ENCODE measurements at regions not wholly inside any gene's neighbourhood (a gene's known extent, or its start where the extent isn't known, plus 50 kb on each side); places are given as distances from the start of the nearest gene placed in this dataset.
A peak's percentile ranks its signal among the peaks of the same experiment; 100 is the strongest.
"Not testable (repeated sequence)": the region's sequence is repeated elsewhere in the genome, so short reads cannot be mapped to it uniquely, and the experiment has no call there.

- no peak for DNase-seq (ENCODE audit: low read depth in 1 of 2, low spot score in 1 of 2)
- no peak for TF ChIP-seq JUND (IDR thresholded peaks at IDR 0.05; ENCODE audit: low read depth)
- in situ Hi-C loops (cut with HindIII; ENCODE audit: low pct_unique_long_range_greater_than_20kb, low sequenced_read_pairs) = no loop called here
These were observed 74.1 kb upstream of the CHD2 start for GRCh38 chr15:92825985-92826384.

DNA sequence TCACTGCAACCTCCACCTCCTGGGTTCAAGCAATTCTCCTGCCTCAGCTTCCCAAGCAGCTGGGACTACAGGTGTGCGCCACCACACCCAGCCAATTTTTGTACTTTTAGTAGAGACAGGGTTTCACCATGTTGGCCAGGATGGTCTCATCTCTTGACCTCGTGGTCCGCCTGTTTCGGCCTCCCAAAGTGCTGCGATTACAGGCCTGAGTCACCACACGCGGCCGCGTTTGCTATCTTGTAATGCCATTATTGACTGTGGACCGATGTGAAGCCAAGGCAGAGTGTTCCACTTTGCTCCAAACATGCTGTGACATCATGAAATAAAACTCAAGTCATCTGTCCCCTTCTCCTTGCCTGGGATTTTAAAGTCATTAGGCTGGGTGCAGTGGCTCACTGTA lies 72.1 kb upstream of the CHD2 start:
- DNase-seq (ENCODE audit: low read depth in 1 of 2, low spot score in 1 of 2); in situ Hi-C loops (cut with HindIII; ENCODE audit: low pct_unique_long_range_greater_than_20kb, low sequenced_read_pairs): not testable (repeated sequence)

DNA sequence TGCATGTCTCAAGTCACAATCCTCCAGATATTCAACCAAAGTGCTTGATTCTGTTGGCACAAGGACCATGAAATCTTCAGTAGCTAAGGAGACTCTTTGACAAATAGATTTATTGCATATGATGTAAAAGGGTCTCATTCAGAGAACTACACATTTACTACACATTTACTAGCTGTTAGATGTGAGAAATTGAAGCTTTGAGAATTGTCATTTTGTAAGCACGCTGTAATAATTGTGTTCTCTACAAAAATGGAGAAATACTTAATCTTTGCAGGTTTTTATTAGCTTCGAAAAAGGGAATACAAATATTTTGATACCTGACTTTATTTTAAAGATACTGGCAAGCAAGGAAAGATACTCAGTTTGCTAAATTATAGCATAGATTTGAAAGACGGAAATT lies 70.2 kb upstream of the CHD2 start:
- no peak for TF ChIP-seq JUND (IDR thresholded peaks at IDR 0.05; ENCODE audit: low read depth)
- DNase-seq (ENCODE audit: low read depth in 1 of 2, low spot score in 1 of 2) = no peak
- in situ Hi-C loops (cut with HindIII; ENCODE audit: low pct_unique_long_range_greater_than_20kb, low sequenced_read_pairs) = no loop called here

DNA sequence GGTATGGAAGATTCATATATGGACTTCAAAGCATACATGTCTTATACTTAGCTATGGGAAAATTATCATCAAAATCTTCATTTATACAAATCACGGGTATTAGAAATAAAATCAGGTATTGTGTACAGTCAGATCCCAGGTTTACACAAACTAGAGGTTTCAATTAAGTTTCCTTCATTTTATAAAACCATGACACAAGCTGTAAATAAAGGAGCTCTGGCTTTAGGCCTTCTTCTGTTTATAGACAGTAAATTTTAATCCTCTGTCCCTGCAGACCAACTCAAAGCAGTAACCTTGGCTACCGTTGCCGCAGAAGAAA lies 68.8 kb upstream of the CHD2 start:
- no peak for TF ChIP-seq JUND (IDR thresholded peaks at IDR 0.05; ENCODE audit: low read depth)
- no peak for DNase-seq (ENCODE audit: low read depth in 1 of 2, low spot score in 1 of 2)
- in situ Hi-C loops (cut with HindIII; ENCODE audit: low pct_unique_long_range_greater_than_20kb, low sequenced_read_pairs) = no loop called here

DNA sequence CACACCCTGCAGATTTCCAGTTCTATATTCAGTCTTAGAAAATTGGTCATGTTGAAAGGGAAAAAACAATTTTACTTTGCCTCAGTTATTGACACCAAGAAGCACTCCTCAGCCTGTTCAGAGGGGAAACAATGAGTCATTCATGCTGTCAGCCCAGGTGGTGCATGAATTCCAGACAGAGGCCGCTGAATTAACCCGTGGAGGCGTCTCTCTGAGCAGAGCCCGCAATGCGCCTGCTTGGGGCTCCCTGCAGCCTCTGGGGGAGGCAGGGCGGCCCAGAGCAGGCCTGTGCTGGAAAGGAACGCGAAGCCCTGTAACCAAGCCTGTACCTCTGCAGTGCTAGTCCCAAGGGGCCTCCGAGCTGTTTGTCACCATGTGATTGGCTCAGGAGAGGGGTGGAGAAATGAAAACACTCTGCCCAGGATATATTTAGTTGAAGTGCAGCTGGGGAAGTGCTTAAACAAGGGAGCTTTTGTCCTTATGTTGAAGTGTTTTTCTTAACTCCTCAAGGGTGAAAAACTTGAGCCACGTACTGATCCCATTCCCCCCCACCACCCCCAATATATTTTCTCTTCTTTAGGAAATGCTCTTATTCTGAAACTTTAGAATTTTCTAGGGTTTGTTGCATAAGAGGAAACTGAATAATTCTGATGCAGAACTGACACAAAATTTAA lies 68.3 kb upstream of the CHD2 start:
- no peak for TF ChIP-seq JUND (IDR thresholded peaks at IDR 0.05; ENCODE audit: low read depth)
- peak; percentile 73 to 95 for DNase-seq (ENCODE audit: low read depth in 1 of 2, low spot score in 1 of 2)
- in situ Hi-C loops (cut with HindIII; ENCODE audit: low pct_unique_long_range_greater_than_20kb, low sequenced_read_pairs) = no loop called here

DNA sequence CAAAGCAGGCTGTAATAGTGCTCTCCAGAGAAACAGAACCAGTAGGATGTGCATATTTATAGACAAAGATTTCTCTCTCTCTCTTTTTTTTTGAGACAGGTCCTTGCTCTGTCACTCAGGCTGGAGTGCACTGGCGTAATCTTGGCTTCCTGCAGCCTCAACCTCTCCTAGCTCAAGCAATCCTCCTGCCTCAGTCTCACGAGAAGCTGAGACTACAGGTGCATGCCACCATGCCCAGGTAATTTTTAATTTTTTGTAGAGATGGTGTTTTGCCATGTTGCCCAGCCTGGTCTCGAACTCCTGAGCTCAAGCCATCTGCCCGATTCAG lies 67.1 kb upstream of the CHD2 start:
- TF ChIP-seq JUND (IDR thresholded peaks at IDR 0.05; ENCODE audit: low read depth) = no peak
- in situ Hi-C loops (cut with HindIII; ENCODE audit: low pct_unique_long_range_greater_than_20kb, low sequenced_read_pairs) = no loop called here
- no peak for DNase-seq (ENCODE audit: low read depth in 1 of 2, low spot score in 1 of 2)

GRCh38 chr15:92833493-92834271 lies 66.4 kb upstream of the CHD2 start:
- TF ChIP-seq JUND (IDR thresholded peaks at IDR 0.05; ENCODE audit: low read depth) = no peak
- DNase-seq (ENCODE audit: low read depth in 1 of 2, low spot score in 1 of 2) = no peak

DNA sequence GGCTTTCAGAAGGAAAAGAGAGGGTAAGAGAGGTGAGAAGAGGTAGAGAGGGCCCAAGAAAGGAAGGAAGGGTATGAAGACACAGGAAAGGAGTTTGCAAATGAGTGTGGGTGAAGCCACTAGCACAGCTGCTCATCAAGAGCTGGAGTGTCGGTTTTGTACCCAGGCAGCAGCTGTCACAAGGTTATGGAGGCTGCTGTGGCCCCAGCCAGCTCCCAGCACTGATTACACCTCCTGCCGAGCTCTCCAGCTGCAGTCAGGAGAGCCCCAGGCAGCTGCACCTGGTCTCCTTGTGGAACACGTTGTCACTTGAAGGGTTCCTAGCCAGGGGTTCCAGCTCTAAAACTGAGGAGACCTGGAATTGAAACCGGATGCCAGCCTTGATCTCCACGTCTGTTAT lies 60.4 kb upstream of the CHD2 start:
- DNase-seq (ENCODE audit: low read depth in 1 of 2, low spot score in 1 of 2) = no peak
- in situ Hi-C loops (cut with HindIII; ENCODE audit: low pct_unique_long_range_greater_than_20kb, low sequenced_read_pairs) = no loop called here
- no peak for TF ChIP-seq JUND (IDR thresholded peaks at IDR 0.05; ENCODE audit: low read depth)

More at GRCh38 chr15:92833493-92834271, 66.4 kb upstream of the CHD2 start:
- in situ Hi-C loops (cut with HindIII; ENCODE audit: low pct_unique_long_range_greater_than_20kb, low sequenced_read_pairs) = no loop called here

GRCh38 chr15:92840149-92840548 lies 60.0 kb upstream of the CHD2 start:
- peak in 1 of 2 experiments; percentile 90 for DNase-seq (ENCODE audit: low read depth in 1 of 2, low spot score in 1 of 2)
- in situ Hi-C loops (cut with HindIII; ENCODE audit: low pct_unique_long_range_greater_than_20kb, low sequenced_read_pairs) = no loop called here
- no peak for TF ChIP-seq JUND (IDR thresholded peaks at IDR 0.05; ENCODE audit: low read depth)

GRCh38 chr15:92843326-92843725 lies 56.8 kb upstream of the CHD2 start:
- in situ Hi-C loops (cut with HindIII; ENCODE audit: low pct_unique_long_range_greater_than_20kb, low sequenced_read_pairs) = no loop called here
- DNase-seq (ENCODE audit: low read depth in 1 of 2, low spot score in 1 of 2) = no peak
- TF ChIP-seq JUND (IDR thresholded peaks at IDR 0.05; ENCODE audit: low read depth) = no peak

GRCh38 chr15:92843814-92844213 lies 56.3 kb upstream of the CHD2 start:
- no peak for DNase-seq (ENCODE audit: low read depth in 1 of 2, low spot score in 1 of 2)
- in situ Hi-C loops (cut with HindIII; ENCODE audit: low pct_unique_long_range_greater_than_20kb, low sequenced_read_pairs) = no loop called here
- no peak for TF ChIP-seq JUND (IDR thresholded peaks at IDR 0.05; ENCODE audit: low read depth)

DNA sequence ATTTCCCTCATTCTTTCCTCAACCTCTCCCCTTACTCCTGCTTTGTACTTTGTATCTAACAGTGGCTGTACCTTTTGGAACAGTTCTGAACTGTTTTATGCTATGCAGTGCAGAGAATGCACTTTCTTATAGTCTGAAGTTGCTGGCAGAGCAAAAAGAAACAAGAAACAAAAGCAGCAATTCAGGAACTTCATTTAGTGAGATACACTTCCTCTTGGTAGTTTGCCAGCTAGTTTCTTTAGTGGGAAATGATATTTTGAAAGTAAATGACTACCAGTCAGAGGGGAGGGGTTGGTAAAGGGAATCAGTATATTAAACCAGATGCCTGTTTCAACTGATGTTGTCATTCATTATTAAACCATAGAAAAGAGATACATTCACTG lies 55.0 kb upstream of the CHD2 start:
- in situ Hi-C loops (cut with HindIII; ENCODE audit: low pct_unique_long_range_greater_than_20kb, low sequenced_read_pairs) = no loop called here
- no peak for TF ChIP-seq JUND (IDR thresholded peaks at IDR 0.05; ENCODE audit: low read depth)
- DNase-seq (ENCODE audit: low read depth in 1 of 2, low spot score in 1 of 2) = peak in 1 of 2 experiments; percentile 57

DNA sequence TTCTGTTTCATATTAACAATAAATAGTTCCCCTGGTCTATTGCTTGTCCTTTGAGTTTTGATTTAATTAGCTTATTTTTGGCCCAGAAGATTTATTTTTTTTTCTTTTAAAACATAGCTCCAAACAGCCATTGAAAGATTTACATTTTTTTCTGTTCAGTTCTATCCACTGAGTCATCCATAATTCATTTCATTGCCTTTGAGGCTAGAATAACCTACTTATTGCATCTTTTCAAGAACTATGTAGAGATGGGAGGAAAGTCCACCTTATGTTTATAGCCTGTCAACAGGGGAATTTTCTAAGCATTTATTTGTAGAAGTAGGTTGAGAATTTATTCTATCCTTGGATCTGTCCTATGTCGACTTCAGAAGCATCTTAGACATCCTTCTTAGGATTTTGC lies 53.4 kb upstream of the CHD2 start:
- TF ChIP-seq JUND (IDR thresholded peaks at IDR 0.05; ENCODE audit: low read depth) = no peak
- DNase-seq (ENCODE audit: low read depth in 1 of 2, low spot score in 1 of 2) = no peak
- in situ Hi-C loops (cut with HindIII; ENCODE audit: low pct_unique_long_range_greater_than_20kb, low sequenced_read_pairs) = no loop called here

- TF ChIP-seq JUND (IDR thresholded peaks at IDR 0.05; ENCODE audit: low read depth) = no peak
- in situ Hi-C loops (cut with HindIII; ENCODE audit: low pct_unique_long_range_greater_than_20kb, low sequenced_read_pairs) = no loop called here
- DNase-seq (ENCODE audit: low read depth in 1 of 2, low spot score in 1 of 2) = no peak
These were observed 52.3 kb upstream of the CHD2 start for GRCh38 chr15:92847841-92848240.
